HL-60 (cell line): ENCODE measurements at regions not wholly inside any gene's neighbourhood (a gene's known extent, or its start where the extent isn't known, plus 50 kb on each side); places are given as distances from the start of the nearest gene placed in this dataset.

ENCODE experiments used
- DNase-seq, 2 experiments: peaks; one replicate each; pipeline ENCODE4 v3.0.0-alpha.2; 2010 to 2020; ENCODE audit warnings: low read depth in 1 of 2, low spot score in 1 of 2
- H3K27ac ChIP-seq: fragments of 250-450 bp; sonication (Bioruptor Pico); replicated peaks from 2 replicates; pipeline ENCODE4 v1.5.1; 2020; ENCODE audit warnings: mild to moderate bottlenecking, moderate library complexity
- H3K27me3 ChIP-seq: fragments of 250-450 bp; sonication (Bioruptor Pico); 2 replicates; pipeline ENCODE4 v1.5.1; 2021; ENCODE audit warnings: mild to moderate bottlenecking, moderate library complexity; ENCODE audit not compliant: insufficient read depth, poor library complexity, severe bottlenecking
- H3K4me3 ChIP-seq: replicated peaks from 2 replicates; pipeline ENCODE4 v1.5.1; 2011; ENCODE audit warnings: mild to moderate bottlenecking, control low read depth, low read length; ENCODE audit not compliant: insufficient read depth
- GABPA ChIP-seq: IDR thresholded peaks from 2 replicates; pipeline ENCODE4 v1.6.1; 2012; ENCODE audit warnings: low read depth
- POLR2AphosphoS5 ChIP-seq: IDR thresholded peaks from 2 replicates; pipeline ENCODE4 v1.6.1; 2012; ENCODE audit warnings: low read depth
- SPI1 ChIP-seq: IDR thresholded peaks from 2 replicates; pipeline ENCODE4 v1.6.1; 2012; ENCODE audit warnings: low read depth, mild to moderate bottlenecking, borderline replicate concordance
- TF ChIP-seq, protein P1 (sequence below): IDR thresholded peaks from one replicate; pipeline ENCODE4 v1.5.1; 2011; ENCODE audit warnings: low read length, control low read depth, inconsistent platforms; ENCODE audit not compliant: insufficient read depth
- TF ChIP-seq, protein P2 (sequence below): IDR thresholded peaks from 2 replicates; pipeline ENCODE4 v1.6.1; 2012; ENCODE audit warnings: low read depth; ENCODE audit not compliant: insufficient replicate concordance

DNA sequence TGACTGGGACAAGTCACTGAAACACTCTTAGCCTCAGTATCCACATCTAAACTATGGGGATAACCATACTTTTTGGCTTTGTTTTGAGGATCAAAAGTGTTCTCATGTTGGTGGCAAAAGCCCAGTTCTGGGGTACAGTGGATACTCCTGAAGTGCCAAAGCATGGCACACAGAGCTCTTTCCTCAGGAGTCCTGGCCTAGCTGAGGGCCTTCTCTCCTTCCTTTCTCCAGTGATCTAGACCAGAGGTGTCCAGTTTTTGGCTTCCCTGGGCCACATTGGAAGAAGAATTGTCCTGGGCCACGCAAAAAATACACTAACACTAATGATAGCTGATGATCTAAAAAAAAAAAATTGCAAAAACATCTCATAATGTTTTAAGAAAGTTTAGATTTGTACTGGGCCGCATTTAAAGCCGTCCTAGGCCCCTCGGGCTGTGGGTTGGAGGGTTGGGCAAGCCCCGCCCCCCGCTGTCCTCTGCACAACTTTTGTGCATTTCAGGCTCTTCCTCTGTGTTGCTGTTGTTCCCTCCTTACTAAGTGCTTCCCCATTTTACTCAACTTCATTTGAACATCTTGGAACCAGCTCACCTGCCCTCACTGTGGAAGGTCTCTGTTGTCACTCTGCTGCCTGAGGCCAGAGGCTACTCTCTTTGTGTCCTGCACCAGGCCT lies 337.0 kb downstream of the CYRIA start:
- Histone ChIP-seq H3K27me3 (no peaks in the 10 kb centered on the region), H3K27ac (no peak overlapping the region), H3K4me3 (no peak overlapping the region)
- no peak for DNase-seq
- TF ChIP-seq SPI1 (no peak), POLR2AphosphoS5 (no peak), GABPA (no peak)
- TF ChIP-seq, protein P1, sequence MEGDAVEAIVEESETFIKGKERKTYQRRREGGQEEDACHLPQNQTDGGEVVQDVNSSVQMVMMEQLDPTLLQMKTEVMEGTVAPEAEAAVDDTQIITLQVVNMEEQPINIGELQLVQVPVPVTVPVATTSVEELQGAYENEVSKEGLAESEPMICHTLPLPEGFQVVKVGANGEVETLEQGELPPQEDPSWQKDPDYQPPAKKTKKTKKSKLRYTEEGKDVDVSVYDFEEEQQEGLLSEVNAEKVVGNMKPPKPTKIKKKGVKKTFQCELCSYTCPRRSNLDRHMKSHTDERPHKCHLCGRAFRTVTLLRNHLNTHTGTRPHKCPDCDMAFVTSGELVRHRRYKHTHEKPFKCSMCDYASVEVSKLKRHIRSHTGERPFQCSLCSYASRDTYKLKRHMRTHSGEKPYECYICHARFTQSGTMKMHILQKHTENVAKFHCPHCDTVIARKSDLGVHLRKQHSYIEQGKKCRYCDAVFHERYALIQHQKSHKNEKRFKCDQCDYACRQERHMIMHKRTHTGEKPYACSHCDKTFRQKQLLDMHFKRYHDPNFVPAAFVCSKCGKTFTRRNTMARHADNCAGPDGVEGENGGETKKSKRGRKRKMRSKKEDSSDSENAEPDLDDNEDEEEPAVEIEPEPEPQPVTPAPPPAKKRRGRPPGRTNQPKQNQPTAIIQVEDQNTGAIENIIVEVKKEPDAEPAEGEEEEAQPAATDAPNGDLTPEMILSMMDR = no peak
- TF ChIP-seq, protein P2, sequence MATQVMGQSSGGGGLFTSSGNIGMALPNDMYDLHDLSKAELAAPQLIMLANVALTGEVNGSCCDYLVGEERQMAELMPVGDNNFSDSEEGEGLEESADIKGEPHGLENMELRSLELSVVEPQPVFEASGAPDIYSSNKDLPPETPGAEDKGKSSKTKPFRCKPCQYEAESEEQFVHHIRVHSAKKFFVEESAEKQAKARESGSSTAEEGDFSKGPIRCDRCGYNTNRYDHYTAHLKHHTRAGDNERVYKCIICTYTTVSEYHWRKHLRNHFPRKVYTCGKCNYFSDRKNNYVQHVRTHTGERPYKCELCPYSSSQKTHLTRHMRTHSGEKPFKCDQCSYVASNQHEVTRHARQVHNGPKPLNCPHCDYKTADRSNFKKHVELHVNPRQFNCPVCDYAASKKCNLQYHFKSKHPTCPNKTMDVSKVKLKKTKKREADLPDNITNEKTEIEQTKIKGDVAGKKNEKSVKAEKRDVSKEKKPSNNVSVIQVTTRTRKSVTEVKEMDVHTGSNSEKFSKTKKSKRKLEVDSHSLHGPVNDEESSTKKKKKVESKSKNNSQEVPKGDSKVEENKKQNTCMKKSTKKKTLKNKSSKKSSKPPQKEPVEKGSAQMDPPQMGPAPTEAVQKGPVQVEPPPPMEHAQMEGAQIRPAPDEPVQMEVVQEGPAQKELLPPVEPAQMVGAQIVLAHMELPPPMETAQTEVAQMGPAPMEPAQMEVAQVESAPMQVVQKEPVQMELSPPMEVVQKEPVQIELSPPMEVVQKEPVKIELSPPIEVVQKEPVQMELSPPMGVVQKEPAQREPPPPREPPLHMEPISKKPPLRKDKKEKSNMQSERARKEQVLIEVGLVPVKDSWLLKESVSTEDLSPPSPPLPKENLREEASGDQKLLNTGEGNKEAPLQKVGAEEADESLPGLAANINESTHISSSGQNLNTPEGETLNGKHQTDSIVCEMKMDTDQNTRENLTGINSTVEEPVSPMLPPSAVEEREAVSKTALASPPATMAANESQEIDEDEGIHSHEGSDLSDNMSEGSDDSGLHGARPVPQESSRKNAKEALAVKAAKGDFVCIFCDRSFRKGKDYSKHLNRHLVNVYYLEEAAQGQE = no peak

DNA sequence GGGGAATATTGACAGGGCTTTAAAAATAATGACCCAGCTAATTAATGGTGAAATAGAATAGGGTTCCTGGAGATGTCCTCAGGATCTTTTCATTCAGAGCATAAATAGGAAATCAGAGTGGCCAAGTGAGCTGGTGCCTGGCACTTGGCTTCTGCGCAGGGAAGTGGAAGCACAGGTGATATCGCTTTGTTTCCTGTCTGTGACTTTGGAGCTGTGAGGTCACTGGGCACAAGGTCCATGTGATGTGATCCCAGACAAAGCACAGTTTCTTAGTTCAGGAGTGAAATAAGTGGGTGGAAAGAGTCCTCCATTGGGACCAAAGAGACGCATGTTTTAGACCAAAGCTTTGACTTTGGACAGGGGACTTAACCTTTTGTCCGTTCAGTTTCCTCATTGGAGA lies 338.3 kb downstream of the CYRIA start:
- Histone ChIP-seq H3K27me3 (no peaks in the 10 kb centered on the region), H3K27ac (no peak overlapping the region), H3K4me3 (no peak overlapping the region)
- DNase-seq = no peak
- TF ChIP-seq, protein P1 = no peak
- TF ChIP-seq POLR2AphosphoS5 (no peak), GABPA (no peak), SPI1 (no peak)
- TF ChIP-seq, protein P2 = no peak

DNA sequence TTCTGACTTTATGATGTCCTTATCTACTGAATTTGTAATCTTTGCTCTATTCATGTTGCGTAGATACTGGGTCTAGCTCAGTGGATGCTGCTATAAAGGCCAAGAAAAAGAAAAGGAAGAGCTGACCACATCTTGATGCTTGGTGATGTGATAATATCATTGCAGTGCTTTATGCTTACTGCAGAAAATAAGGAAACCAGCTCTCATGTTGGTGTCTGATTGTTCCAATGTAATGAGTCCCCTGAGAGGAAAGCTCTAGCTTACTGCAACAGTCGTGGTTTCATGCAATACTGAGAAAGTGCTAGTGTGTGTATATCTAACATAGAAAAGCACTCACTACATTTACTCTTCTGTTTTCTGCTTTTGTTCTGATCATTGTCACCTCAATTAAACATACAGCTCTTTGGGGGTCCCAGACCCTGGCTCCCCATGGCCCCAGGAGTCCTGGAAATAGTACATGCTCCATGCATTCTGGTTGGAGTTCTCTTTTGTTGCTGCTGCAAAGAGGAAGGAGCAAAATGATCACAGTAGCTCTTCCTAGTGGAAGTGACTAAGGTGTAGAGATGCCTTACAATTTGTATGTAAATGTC lies 338.8 kb downstream of the CYRIA start:
- Histone ChIP-seq H3K4me3 (no peak overlapping the region), H3K27ac (no peak overlapping the region), H3K27me3 (no peaks in the 10 kb centered on the region)
- no peak for DNase-seq
- TF ChIP-seq POLR2AphosphoS5 (no peak), SPI1 (no peak), GABPA (no peak)
- TF ChIP-seq, protein P2 = no peak
- TF ChIP-seq, protein P1 = no peak
